IMR-90 (cell line): ENCODE measurements at regions not wholly inside any gene's neighbourhood (a gene's known extent, or its start where the extent isn't known, plus 50 kb on each side); places are given as distances from the start of the nearest gene placed in this dataset.

ENCODE experiments used
- MXI1 ChIP-seq: IDR thresholded peaks from 2 replicates; pipeline ENCODE4 v1.6.1; 2012; ENCODE audit warnings: low read depth, mild to moderate bottlenecking, low read length, moderate library complexity, borderline replicate concordance
- TF ChIP-seq, protein P1 (sequence below): conservative IDR thresholded peaks from 2 replicates; pipeline ENCODE4 v1.5.1; 2012; ENCODE audit warnings: mild to moderate bottlenecking, low read depth, low read length, improper control_type of control experiment

DNA sequence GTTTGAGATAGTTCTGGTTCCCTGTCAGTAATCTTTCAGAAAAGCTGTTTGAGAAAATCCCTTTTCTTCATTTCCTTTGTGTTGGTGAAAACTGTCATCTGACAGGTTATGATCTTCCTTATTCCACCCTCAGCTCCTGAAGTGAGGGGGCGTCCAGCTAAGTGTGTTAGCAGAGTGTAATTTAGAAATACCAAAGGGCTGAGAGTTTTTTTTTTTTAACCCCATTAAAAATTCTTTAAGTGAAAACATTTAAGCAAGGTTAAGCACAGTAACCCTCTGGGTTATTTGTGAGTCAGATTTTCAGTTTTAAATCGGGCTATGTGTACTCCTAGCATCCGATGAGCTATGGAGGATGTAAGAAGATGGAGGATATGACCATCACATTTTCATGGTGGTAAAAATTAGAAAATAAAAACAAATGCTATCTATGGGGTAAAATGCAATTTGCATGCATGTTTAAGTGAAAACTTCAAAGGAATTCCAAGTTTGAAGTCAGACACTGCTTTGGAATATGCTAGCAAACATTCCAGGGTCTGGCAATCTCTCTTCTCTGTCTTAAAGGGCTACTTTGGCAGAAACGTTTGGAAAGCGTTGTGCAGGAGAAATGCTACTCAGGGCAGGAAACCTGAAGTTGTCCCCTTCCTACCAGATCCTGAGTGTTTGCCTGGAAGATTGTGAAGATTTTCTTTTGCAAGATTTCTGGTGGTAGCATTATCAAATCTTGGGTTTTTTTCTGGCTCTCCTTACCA is 197.0 kb upstream of the PRICKLE1 start:
- TF ChIP-seq, protein P1, sequence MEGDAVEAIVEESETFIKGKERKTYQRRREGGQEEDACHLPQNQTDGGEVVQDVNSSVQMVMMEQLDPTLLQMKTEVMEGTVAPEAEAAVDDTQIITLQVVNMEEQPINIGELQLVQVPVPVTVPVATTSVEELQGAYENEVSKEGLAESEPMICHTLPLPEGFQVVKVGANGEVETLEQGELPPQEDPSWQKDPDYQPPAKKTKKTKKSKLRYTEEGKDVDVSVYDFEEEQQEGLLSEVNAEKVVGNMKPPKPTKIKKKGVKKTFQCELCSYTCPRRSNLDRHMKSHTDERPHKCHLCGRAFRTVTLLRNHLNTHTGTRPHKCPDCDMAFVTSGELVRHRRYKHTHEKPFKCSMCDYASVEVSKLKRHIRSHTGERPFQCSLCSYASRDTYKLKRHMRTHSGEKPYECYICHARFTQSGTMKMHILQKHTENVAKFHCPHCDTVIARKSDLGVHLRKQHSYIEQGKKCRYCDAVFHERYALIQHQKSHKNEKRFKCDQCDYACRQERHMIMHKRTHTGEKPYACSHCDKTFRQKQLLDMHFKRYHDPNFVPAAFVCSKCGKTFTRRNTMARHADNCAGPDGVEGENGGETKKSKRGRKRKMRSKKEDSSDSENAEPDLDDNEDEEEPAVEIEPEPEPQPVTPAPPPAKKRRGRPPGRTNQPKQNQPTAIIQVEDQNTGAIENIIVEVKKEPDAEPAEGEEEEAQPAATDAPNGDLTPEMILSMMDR, result no peak
- TF ChIP-seq MXI1, result no peak
